H1 (cell line): ENCODE measurements at regions not wholly inside any gene's neighbourhood (a gene's known extent, or its start where the extent isn't known, plus 50 kb on each side); places are given as distances from the start of the nearest gene placed in this dataset.
A peak's percentile ranks its signal among the peaks of the same experiment; 100 is the strongest.

Experiments
- CTCF ChIA-PET: fragments of 300-600 bp; sonication (Branson Sonifier 250); formaldehyde crosslinking; loops from one replicate; lab custom pipeline; 2021; ENCODE audit not compliant: partially characterized antibody; lab: Charles Lee
- POLR2A ChIA-PET: fragments of 300-600 bp; sonication (Branson Sonifier 250); formaldehyde crosslinking; loops from one replicate; lab custom pipeline; 2021; ENCODE audit warnings: inconsistent platforms; ENCODE audit not compliant: partially characterized antibody; lab: Charles Lee
- DNase-seq, 2 experiments: peaks; one replicate each; pipeline versions ENCODE4 v3.0.0 to v3.0.0-alpha.2; 2010 to 2022; ENCODE audit warnings: low spot score in 2 of 2, low read depth in 1 of 2, mixed read lengths in 1 of 2
- FAIRE-seq: peaks from 2 replicates; lab custom pipeline; 2011; peaks lifted over from hg19 to GRCh38; lab: Jason Lieb, UNC
- H2AFZ ChIP-seq: 2 replicates; pipeline ENCODE4 v1.8.1; 2012; ENCODE audit warnings: low read length, inconsistent platforms
- H2AK5ac ChIP-seq: 2 replicates; pipeline ENCODE4 v1.6.1; 2013; ENCODE audit warnings: low read depth, low read length
- H2BK120ac ChIP-seq: replicated peaks from 2 replicates; pipeline ENCODE3; 2013; ENCODE audit warnings: low read depth, low read length, inconsistent platforms
- H2BK12ac ChIP-seq: 2 replicates; pipeline ENCODE4 v1.6.1; 2013; ENCODE audit warnings: low read depth, low read length
- H2BK15ac ChIP-seq: 2 replicates; pipeline ENCODE4 v1.6.1; 2013; ENCODE audit warnings: low read length
- H2BK20ac ChIP-seq: 2 replicates; pipeline ENCODE4 v1.6.1; 2013; ENCODE audit warnings: low read length
- H2BK5ac ChIP-seq: 2 replicates; pipeline ENCODE4 v1.6.1; 2013; ENCODE audit warnings: low read depth, low read length
- H3K14ac ChIP-seq: 2 replicates; pipeline ENCODE4 v1.6.1; 2013; ENCODE audit warnings: inconsistent platforms; ENCODE audit not compliant: insufficient read length
- H3K18ac ChIP-seq: 2 replicates; pipeline ENCODE4 v1.6.1; 2013; ENCODE audit warnings: low read length; ENCODE audit errors: extremely low read depth
- H3K23ac ChIP-seq: 2 replicates; pipeline ENCODE4 v1.6.1; 2013; ENCODE audit warnings: inconsistent platforms; ENCODE audit not compliant: insufficient read length
- H3K23me2 ChIP-seq: 2 replicates; pipeline ENCODE4 v1.6.1; 2013; ENCODE audit warnings: low read depth, low read length
- H3K27ac ChIP-seq: 2 replicates; pipeline ENCODE4 v1.6.1; 2011; ENCODE audit warnings: low read depth, low read length, inconsistent platforms
- H3K27me3 ChIP-seq, 4 experiments: replicated peaks in 1 of 4; 1 replicate in 1 of 4; 2 replicates in 3 of 4; pipeline versions ENCODE4 v1.6.1 to v1.8.1; 2011 to 2013; ENCODE audit warnings: low read length in 3 of 4, mild to moderate bottlenecking in 3 of 4, inconsistent platforms in 2 of 4, mixed read lengths in 2 of 4, moderate library complexity in 1 of 4; ENCODE audit not compliant: control insufficient read depth in 3 of 4, insufficient read depth in 3 of 4; ENCODE audit errors: extremely low read depth in 1 of 4
- H3K36me3 ChIP-seq, 4 experiments: 2 replicates each; pipeline versions ENCODE4 v1.6.1 to v1.8.1; 2011 to 2013; ENCODE audit warnings: mild to moderate bottlenecking in 4 of 4, low read length in 3 of 4, moderate library complexity in 2 of 4, control low read depth in 1 of 4, inconsistent platforms in 1 of 4; ENCODE audit not compliant: insufficient read depth in 4 of 4, control insufficient read depth in 2 of 4
- H3K4ac ChIP-seq: replicated peaks from 2 replicates; pipeline ENCODE3; 2013; ENCODE audit warnings: low read length, low read depth, mixed read lengths, inconsistent platforms; ENCODE audit not compliant: insufficient read length
- H3K4me1 ChIP-seq, 4 experiments: replicated peaks in 1 of 4; 1 replicate in 1 of 4; 2 replicates in 3 of 4; pipeline versions ENCODE4 v1.6.1 to v1.8.1; 2011 to 2013; ENCODE audit warnings: low read length in 3 of 4, inconsistent platforms in 2 of 4, mixed read lengths in 1 of 4; ENCODE audit not compliant: insufficient read depth in 4 of 4, control insufficient read depth in 3 of 4
- H3K4me2 ChIP-seq, 2 experiments: 2 replicates each; pipeline versions ENCODE4 v1.6.1 to v1.8.1; 2011 to 2013; ENCODE audit warnings: low read depth in 2 of 2, low read length in 2 of 2, control low read depth in 1 of 2, inconsistent platforms in 1 of 2, mild to moderate bottlenecking in 1 of 2; ENCODE audit not compliant: insufficient read depth in 1 of 2
- H3K4me3 ChIP-seq, 4 experiments: fragments of 200-600, 300-600 bp in 1 of 4; sonication (generic), shearing (Covaris generic), sonication (Bioruptor Twin) in 1 of 4; 2 replicates each; pipeline versions ENCODE4 v1.5.1 to v1.8.1; 2011 to 2016; ENCODE audit warnings: low read length in 4 of 4, low read depth in 3 of 4, control low read depth in 2 of 4, inconsistent platforms in 2 of 4, mild to moderate bottlenecking in 2 of 4, mixed read lengths in 1 of 4, moderate library complexity in 1 of 4; ENCODE audit not compliant: insufficient read depth in 2 of 4; ENCODE audit errors: extremely low read depth in 1 of 4
- H3K56ac ChIP-seq: replicated peaks from 2 replicates; pipeline ENCODE3; 2013; ENCODE audit warnings: low read depth, mild to moderate bottlenecking, mixed read lengths, low read length, inconsistent platforms; ENCODE audit not compliant: insufficient read length
- H3K79me1 ChIP-seq: 2 replicates; pipeline ENCODE4 v1.6.1; 2013; ENCODE audit warnings: low read depth, low read length, control low read depth
- H3K79me2 ChIP-seq, 2 experiments: 2 replicates each; pipeline versions ENCODE4 v1.6.1 to v1.8.1; 2012 to 2013; ENCODE audit warnings: low read length in 2 of 2, mild to moderate bottlenecking in 2 of 2, inconsistent platforms in 1 of 2; ENCODE audit not compliant: insufficient read depth in 2 of 2, control insufficient read depth in 1 of 2
- H3K9ac ChIP-seq, 4 experiments: replicated peaks in 1 of 4; 1 replicate in 1 of 4; 2 replicates in 3 of 4; pipeline versions ENCODE4 v1.6.1 to v1.8.1; 2011 to 2013; ENCODE audit warnings: low read depth in 3 of 4, low read length in 3 of 4, control low read depth in 2 of 4, mild to moderate bottlenecking in 2 of 4, moderate library complexity in 2 of 4, inconsistent platforms in 1 of 4; ENCODE audit errors: extremely low read depth in 1 of 4
- H3K9me3 ChIP-seq, 2 experiments: 2 replicates each; pipeline versions ENCODE4 v1.6.1 to v1.8.1; 2012 to 2013; ENCODE audit warnings: mild to moderate bottlenecking in 2 of 2, moderate library complexity in 2 of 2, control low read depth in 1 of 2, inconsistent platforms in 1 of 2, low read depth in 1 of 2, low read length in 1 of 2, mixed read lengths in 1 of 2; ENCODE audit not compliant: insufficient read depth in 2 of 2
- H4K20me1 ChIP-seq, 2 experiments: replicated peaks in 1 of 2; 2 replicates each; pipeline versions ENCODE3 to v1.8.1; 2011 to 2013; ENCODE audit warnings: inconsistent platforms in 2 of 2, low read length in 2 of 2, mild to moderate bottlenecking in 1 of 2; ENCODE audit not compliant: insufficient read depth in 2 of 2, control insufficient read depth in 1 of 2
- H4K5ac ChIP-seq: 2 replicates; pipeline ENCODE4 v1.6.1; 2013; ENCODE audit warnings: low read length, low read depth, mixed read lengths, inconsistent platforms; ENCODE audit not compliant: insufficient read length
- H4K8ac ChIP-seq: 2 replicates; pipeline ENCODE4 v1.8.0; 2013; ENCODE audit warnings: mild to moderate bottlenecking, moderate library complexity, low read length, inconsistent platforms; ENCODE audit not compliant: insufficient read depth; ENCODE audit errors: extremely low read depth
- H4K91ac ChIP-seq: replicated peaks from 2 replicates; pipeline ENCODE3; 2013; ENCODE audit warnings: low read length, mixed read lengths, inconsistent platforms; ENCODE audit not compliant: insufficient read length
- CBX5 ChIP-seq: fragments of 300-800, 300-1000 bp; sonication (generic); IDR thresholded peaks from 2 replicates; pipeline ENCODE4 v1.7.1; 2016; ENCODE audit warnings: antibody characterized with exemption, low read length, low read depth
- HDAC6 ChIP-seq: IDR thresholded peaks from one replicate; pipeline ENCODE4 v1.7.1; 2012; ENCODE audit warnings: low read depth, mild to moderate bottlenecking, inconsistent platforms, low read length, moderate library complexity
- KDM5A ChIP-seq: fragments of 200-600 bp; IDR thresholded peaks from 2 replicates; pipeline ENCODE4 v1.7.1; 2012; ENCODE audit warnings: mild to moderate bottlenecking, low read length, inconsistent platforms, mixed read lengths
- MAX ChIP-seq: IDR thresholded peaks from 2 replicates; pipeline ENCODE4 v1.6.1; 2012; ENCODE audit warnings: inconsistent platforms
- POU5F1 ChIP-seq: IDR thresholded peaks from 2 replicates; pipeline ENCODE4 v1.6.1; 2011; ENCODE audit warnings: low read depth, mild to moderate bottlenecking, low read length, moderate library complexity
- RFX5 ChIP-seq: IDR thresholded peaks from 2 replicates; pipeline ENCODE4 v1.6.1; 2011; ENCODE audit warnings: low read depth, low read length, improper control_type of control experiment, borderline replicate concordance
- SAP30 ChIP-seq: fragments of 300-600 bp; sonication (generic); IDR thresholded peaks from 2 replicates; pipeline ENCODE4 v1.7.1; 2012; ENCODE audit warnings: low read length, moderate library complexity, mild to moderate bottlenecking, inconsistent platforms; ENCODE audit not compliant: insufficient read depth, insufficient replicate concordance
- TEAD4 ChIP-seq: IDR thresholded peaks from 2 replicates; pipeline ENCODE4 v1.6.1; 2012; ENCODE audit warnings: low read depth, low read length, inconsistent platforms, mixed read lengths
- WGBS, 2 experiments: shearing (Covaris generic) in 1 of 2; methylation state at CpG; one replicate each; pipeline versions ENCODE4 v1.1.6 to v1.1.7; 2013 to 2015; ENCODE audit warnings: low lambda C conversion rate in 2 of 2, mixed read lengths in 2 of 2, inconsistent platforms in 1 of 2, low coverage in 1 of 2, missing lambda C conversion rate in 1 of 2; ENCODE audit not compliant: insufficient replicate concordance in 2 of 2, insufficient coverage in 1 of 2, insufficient read length in 1 of 2; ENCODE audit errors: extremely low coverage in 1 of 2, missing lambda C conversion rate in 1 of 2; 5-methylcytosine and 5-hydroxymethylcytosine counted together

- Histone ChIP-seq H3K4me3 (no peak overlapping the region), H2BK15ac (no peak overlapping the region), H3K23me2 (no peaks in the 10 kb centered on the region), H3K14ac (no peak overlapping the region), H2BK12ac (no peak overlapping the region), H2AK5ac (no peak overlapping the region), H3K4ac (no peak overlapping the region), H3K79me1 (no peaks in the 10 kb centered on the region), H3K79me2 (no peaks in the 10 kb centered on the region), H2AFZ (peak overlapping the region; percentile 74; the same call in 1 of the 2 replicates), H2BK5ac (no peak overlapping the region), H3K23ac (no peak overlapping the region), H2BK20ac (no peak overlapping the region), H4K91ac (no peak overlapping the region), H3K9me3 (no peaks in the 10 kb centered on the region), H4K5ac (no peak overlapping the region), H3K9ac (no peak overlapping the region), H4K8ac (no peak overlapping the region), H3K36me3 (no peaks in the 10 kb centered on the region), H3K18ac (no peak overlapping the region), H3K4me1 (peaks cover 0 to 2% (median 0%) of the 10 kb centered on the region in 4 experiments; a peak in 1 of 7 replicates), H3K56ac (no peak overlapping the region), H3K27ac (no peak overlapping the region), H3K27me3 (no peaks in the 10 kb centered on the region), H2BK120ac (no peak overlapping the region), H3K4me2 (no peak overlapping the region), H4K20me1 (no peaks in the 10 kb centered on the region)
- FAIRE-seq (no peak), DNase-seq (no peak)
- CTCF ChIA-PET = no interaction called here
- POLR2A ChIA-PET = no interaction called here
- TF ChIP-seq CBX5 = no peak
- TF ChIP-seq POU5F1 = no peak
- TF ChIP-seq SAP30 = no peak
- TF ChIP-seq TEAD4 = 0 out of 2 replicates have a peak, but pooled peaks have one; percentile 50
- no peak for TF ChIP-seq MAX
- no peak for TF ChIP-seq HDAC6
- TF ChIP-seq KDM5A = no peak
- TF ChIP-seq RFX5 = no peak
- 95% methylated on average over 2 of the region's 2 CpGs; no CpG with 5 or more reads in 1 of the 2 experiments for WGBS, 2 experiments
These were observed 55.5 kb upstream of the ACVR2A start for GRCh38 chr2:147789287-147789686.
